Neural cell (in vitro differentiated cells): ENCODE measurements at regions not wholly inside any gene's neighbourhood (a gene's known extent, or its start where the extent isn't known, plus 50 kb on each side); places are given as distances from the start of the nearest gene placed in this dataset.

ENCODE experiments used
- H2AFZ ChIP-seq: fragments of 200-600, 300-800 bp; sonication (generic), shearing (Covaris generic); 2 replicates; pipeline ENCODE4 v1.6.0; 2014; ENCODE audit warnings: low read depth, mild to moderate bottlenecking, antibody characterized with exemption, low read length, moderate library complexity
- H3F3A ChIP-seq: fragments of 200-600 bp; shearing (Covaris generic); 2 replicates; pipeline ENCODE4 v1.6.1; 2016; ENCODE audit warnings: mild to moderate bottlenecking, moderate library complexity, mixed read lengths, antibody characterized with exemption, low read length; ENCODE audit not compliant: insufficient read depth, poor library complexity, severe bottlenecking
- H3K27ac ChIP-seq: fragments of 200-600, 300-800 bp; sonication (generic), shearing (Covaris generic); 2 replicates; pipeline ENCODE4 v1.5.1; 2014; ENCODE audit warnings: mild to moderate bottlenecking, low read length, moderate library complexity
- H3K27me3 ChIP-seq: fragments of 300-800, 200-600 bp; sonication (generic), shearing (Covaris generic); 2 replicates; pipeline ENCODE4 v1.6.0; 2014; ENCODE audit warnings: mild to moderate bottlenecking, low read depth, low read length, moderate library complexity; ENCODE audit not compliant: insufficient read depth
- H3K36me3 ChIP-seq: fragments of 300-800, 200-600 bp; sonication (generic), shearing (Covaris generic); 2 replicates; pipeline ENCODE4 v1.5.1; 2014; ENCODE audit warnings: mild to moderate bottlenecking, antibody characterized with exemption, low read length, moderate library complexity; ENCODE audit not compliant: insufficient read depth
- H3K4me2 ChIP-seq: fragments of 300-800, 200-600 bp; sonication (generic), shearing (Covaris generic); 2 replicates; pipeline ENCODE4 v1.6.0; 2014; ENCODE audit warnings: mild to moderate bottlenecking, low read length
- H3K4me3 ChIP-seq: fragments of 300-800, 200-600 bp; sonication (generic), shearing (Covaris generic); 2 replicates; pipeline ENCODE4 v1.5.1; 2014; ENCODE audit warnings: mild to moderate bottlenecking, low read length, moderate library complexity
- H3K79me2 ChIP-seq: fragments of 200-600 bp; shearing (Covaris generic); replicated peaks from 2 replicates; pipeline ENCODE4 v1.6.0; 2014; ENCODE audit warnings: mild to moderate bottlenecking, low read length, moderate library complexity; ENCODE audit not compliant: insufficient read depth
- H3K9ac ChIP-seq: fragments of 300-800, 200-600 bp; sonication (generic), shearing (Covaris generic); 2 replicates; pipeline ENCODE4 v1.6.1; 2016; ENCODE audit warnings: mild to moderate bottlenecking, low read length, mixed read lengths
- H3K9me2 ChIP-seq: fragments of 200-600 bp; shearing (Covaris generic); 2 replicates; pipeline ENCODE4 v1.6.1; 2016; ENCODE audit warnings: mild to moderate bottlenecking, low read length, mixed read lengths; ENCODE audit not compliant: insufficient read depth
- H3K9me3 ChIP-seq: fragments of 200-600, 300-800 bp; sonication (generic), shearing (Covaris generic); 2 replicates; pipeline ENCODE4 v1.6.1; 2016; ENCODE audit warnings: mild to moderate bottlenecking, mixed run types, low read length, moderate library complexity, mixed read lengths
- H4K20me1 ChIP-seq: fragments of 200-600 bp; shearing (Covaris generic); 2 replicates; pipeline ENCODE4 v1.6.1; 2016; ENCODE audit warnings: mild to moderate bottlenecking, mixed run types; ENCODE audit not compliant: insufficient read depth
- CTCF ChIP-seq: fragments of 450-650 bp; IDR thresholded peaks from 2 replicates; pipeline ENCODE4 v1.5.1; 2014; ENCODE audit warnings: antibody characterized with exemption, mild to moderate bottlenecking, moderate library complexity; ENCODE audit not compliant: poor library complexity, severe bottlenecking
- EP300 ChIP-seq: fragments of 450-650 bp; conservative IDR thresholded peaks from 2 replicates; pipeline ENCODE4 v1.6.1; 2014; ENCODE audit warnings: antibody characterized with exemption, mild to moderate bottlenecking, moderate library complexity; ENCODE audit not compliant: poor library complexity, severe bottlenecking
- EZH2 ChIP-seq: fragments of 200-600, 300-800 bp; shearing (Covaris generic), sonication (generic); IDR thresholded peaks from 2 replicates; pipeline ENCODE4 v1.6.1; 2014; ENCODE audit warnings: antibody characterized with exemption, low read length, borderline replicate concordance, mild to moderate bottlenecking; ENCODE audit not compliant: insufficient read depth, poor library complexity, severe bottlenecking
- MXI1 ChIP-seq: fragments of 450-650 bp; conservative IDR thresholded peaks from 2 replicates; pipeline ENCODE4 v1.6.1; 2014; ENCODE audit warnings: antibody characterized with exemption, mild to moderate bottlenecking; ENCODE audit not compliant: poor library complexity, severe bottlenecking
- POLR2AphosphoS5 ChIP-seq: IDR thresholded peaks from 2 replicates; pipeline ENCODE4 v1.6.1; 2012
- RAD21 ChIP-seq: fragments of 450-650 bp; conservative IDR thresholded peaks from 2 replicates; pipeline ENCODE4 v1.6.1; 2014; ENCODE audit warnings: antibody characterized with exemption, mild to moderate bottlenecking, moderate library complexity
- REST ChIP-seq: IDR thresholded peaks from 2 replicates; pipeline ENCODE4 v1.6.1; 2012; ENCODE audit warnings: borderline replicate concordance
- SMC3 ChIP-seq: fragments of 450-650 bp; conservative IDR thresholded peaks from 2 replicates; pipeline ENCODE4 v1.6.1; 2014; ENCODE audit warnings: antibody characterized with exemption, mild to moderate bottlenecking, moderate library complexity; ENCODE audit not compliant: poor library complexity
- TAF1 ChIP-seq: IDR thresholded peaks from 2 replicates; pipeline ENCODE4 v1.6.1; 2012; ENCODE audit warnings: low read depth

GRCh38 chr1:34610063-34610462, 144.8 kb upstream of the GJB5 start:
- Histone ChIP-seq H3K4me3 (no peak overlapping the region), H3K9ac (no peak overlapping the region), H3K36me3 (no peaks in the 10 kb centered on the region), H4K20me1 (no peaks in the 10 kb centered on the region), H2AFZ (no peak overlapping the region), H3K9me2 (no peaks in the 10 kb centered on the region), H3K4me2 (no peak overlapping the region), H3K79me2 (no peaks in the 10 kb centered on the region), H3K27ac (no peak overlapping the region), H3K27me3 (no peaks in the 10 kb centered on the region), H3F3A (no peaks in the 10 kb centered on the region), H3K9me3 (no peaks in the 10 kb centered on the region)
- TF ChIP-seq MXI1 (no peak), CTCF (no peak), EP300 (no peak), TAF1 (no peak), SMC3 (no peak), REST (no peak), EZH2 (no peak), RAD21 (no peak), POLR2AphosphoS5 (no peak)

- Histone ChIP-seq H2AFZ (no peak overlapping the region), H3K79me2 (no peaks in the 10 kb centered on the region)
Observed at GRCh38 chr1:34611571-34611970, 143.3 kb upstream of the GJB5 start.

More at GRCh38 chr1:34611571-34611970, 143.3 kb upstream of the GJB5 start:
- H3K9me2 ChIP-seq = no peaks in the 10 kb centered on the region
- no peaks in the 10 kb centered on the region for H3F3A ChIP-seq
- no peak overlapping the region for H3K9ac ChIP-seq
- H3K27me3 ChIP-seq = no peaks in the 10 kb centered on the region
- H3K36me3 ChIP-seq = no peaks in the 10 kb centered on the region
- H3K4me2 ChIP-seq = no peak overlapping the region
- H3K4me3 ChIP-seq = no peak overlapping the region
- no peaks in the 10 kb centered on the region for H4K20me1 ChIP-seq
- H3K27ac ChIP-seq = no peak overlapping the region
- H3K9me3 ChIP-seq = no peaks in the 10 kb centered on the region
- TF ChIP-seq SMC3 = no peak
- TF ChIP-seq EP300 = no peak
- TF ChIP-seq EZH2 = no peak
- no peak for TF ChIP-seq CTCF
- TF ChIP-seq REST = no peak
- no peak for TF ChIP-seq MXI1
- TF ChIP-seq RAD21 = no peak
- TF ChIP-seq POLR2AphosphoS5 = no peak
- TF ChIP-seq TAF1 = no peak
